Endothelial cell (in vitro differentiated cells): ENCODE measurements at regions not wholly inside any gene's neighbourhood (a gene's known extent, or its start where the extent isn't known, plus 50 kb on each side); places are given as distances from the start of the nearest gene placed in this dataset.
"Not testable (repeated sequence)": the region's sequence is repeated elsewhere in the genome, so short reads cannot be mapped to it uniquely, and the experiment has no call there.

ENCODE experiments used
- DNase-seq: peaks from one replicate; pipeline ENCODE4 v3.0.0; 2021; ENCODE audit warnings: low spot score
- H3K27ac Mint-ChIP-seq: one replicate; pipeline ENCODE4 v1.8.0; 2021; ENCODE audit warnings: mixed read lengths, inconsistent platforms; ENCODE audit not compliant: unreplicated experiment
- H3K27me3 Mint-ChIP-seq: one replicate; pipeline ENCODE4 v1.8.0; 2021; ENCODE audit warnings: mild to moderate bottlenecking, moderate library complexity, mixed read lengths, inconsistent platforms; ENCODE audit not compliant: unreplicated experiment
- H3K36me3 Mint-ChIP-seq: one replicate; pipeline ENCODE4 v1.8.0; 2021; ENCODE audit warnings: mild to moderate bottlenecking, low read depth, mixed read lengths, inconsistent platforms; ENCODE audit not compliant: unreplicated experiment
- H3K4me1 Mint-ChIP-seq: one replicate; pipeline ENCODE4 v1.8.0; 2021; ENCODE audit warnings: mild to moderate bottlenecking, mixed read lengths, inconsistent platforms; ENCODE audit not compliant: unreplicated experiment
- H3K4me3 Mint-ChIP-seq: one replicate; pipeline ENCODE4 v1.8.0; 2021; ENCODE audit warnings: mild to moderate bottlenecking, mixed read lengths, inconsistent platforms; ENCODE audit not compliant: unreplicated experiment
- H3K9me3 Mint-ChIP-seq: one replicate; pipeline ENCODE4 v1.8.0; 2021; ENCODE audit warnings: mixed read lengths, inconsistent platforms; ENCODE audit not compliant: unreplicated experiment

- H3K9me3 Mint-ChIP-seq, H3K36me3 Mint-ChIP-seq: not testable (repeated sequence)
- Mint-ChIP-seq H3K27me3 (peaks cover 15% of the 10 kb centered on the region), H3K4me1 (peaks cover 15% of the 10 kb centered on the region), H3K4me3 (peak overlapping the region; percentile 85), H3K27ac (peak overlapping the region; percentile 33)
- peak; percentile 89 for DNase-seq
These were observed 1674.9 kb downstream of the SPATA31A7 start for GRCh38 chr9:62864481-62865469.

DNA sequence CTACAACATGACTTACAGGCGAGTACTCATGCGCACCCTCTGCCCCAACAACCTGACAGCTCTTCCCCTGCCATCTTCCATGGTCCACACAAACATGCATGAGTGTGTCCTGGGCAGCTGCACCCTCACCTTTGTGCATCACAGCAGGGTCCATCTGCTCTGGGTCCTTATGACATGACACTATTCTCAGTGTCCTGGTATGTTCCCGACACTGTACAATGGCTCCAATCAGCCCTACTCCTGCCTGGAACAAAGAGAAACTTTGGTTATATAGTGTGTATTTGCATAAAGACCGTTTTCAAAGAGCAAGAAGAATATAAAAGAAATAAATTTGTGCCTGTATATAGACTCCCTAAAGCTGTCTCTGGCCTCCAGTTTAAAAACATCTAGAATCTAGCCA lies 1679.2 kb downstream of the SPATA31A7 start:
- not testable (repeated sequence) for H3K27me3 Mint-ChIP-seq, H3K27ac Mint-ChIP-seq, H3K36me3 Mint-ChIP-seq, H3K4me1 Mint-ChIP-seq, H3K4me3 Mint-ChIP-seq, DNase-seq, H3K9me3 Mint-ChIP-seq

DNA sequence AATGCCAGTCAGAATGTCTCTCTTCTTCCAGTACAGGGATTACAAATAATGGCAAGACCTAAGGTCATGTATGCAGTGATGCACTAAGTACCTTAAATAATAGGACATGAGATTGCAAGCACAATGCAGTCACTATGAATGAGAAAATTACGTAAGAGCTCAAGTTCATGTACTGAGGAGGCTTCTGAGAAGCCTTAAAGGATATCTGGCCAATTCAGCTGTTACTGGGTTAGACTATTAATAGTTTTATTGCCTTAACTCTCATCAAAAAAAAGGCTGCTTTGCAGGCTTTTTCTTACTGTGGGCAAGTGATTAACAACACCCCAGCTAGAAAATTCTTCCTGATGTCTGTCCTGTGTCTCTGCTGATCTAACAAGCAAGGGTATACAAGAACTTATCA lies 1681.9 kb downstream of the SPATA31A7 start:
- not testable (repeated sequence) for H3K27me3 Mint-ChIP-seq, H3K9me3 Mint-ChIP-seq, H3K4me3 Mint-ChIP-seq, H3K36me3 Mint-ChIP-seq, H3K4me1 Mint-ChIP-seq, H3K27ac Mint-ChIP-seq, DNase-seq

- not testable (repeated sequence) for H3K4me3 Mint-ChIP-seq, H3K9me3 Mint-ChIP-seq, DNase-seq, H3K36me3 Mint-ChIP-seq, H3K27ac Mint-ChIP-seq, H3K27me3 Mint-ChIP-seq, H3K4me1 Mint-ChIP-seq
These were observed 1684.4 kb downstream of the SPATA31A7 start for GRCh38 chr9:62874213-62874612.

GRCh38 chr9:62874745-62875599 lies 1685.1 kb downstream of the SPATA31A7 start:
- not testable (repeated sequence) for DNase-seq, H3K27me3 Mint-ChIP-seq, H3K27ac Mint-ChIP-seq, H3K4me1 Mint-ChIP-seq, H3K9me3 Mint-ChIP-seq, H3K4me3 Mint-ChIP-seq, H3K36me3 Mint-ChIP-seq

- not testable (repeated sequence) for H3K4me3 Mint-ChIP-seq, H3K27me3 Mint-ChIP-seq, H3K4me1 Mint-ChIP-seq, DNase-seq, H3K27ac Mint-ChIP-seq, H3K36me3 Mint-ChIP-seq, H3K9me3 Mint-ChIP-seq
These were observed 1687.7 kb downstream of the SPATA31A7 start for GRCh38 chr9:62877552-62877951.

DNA sequence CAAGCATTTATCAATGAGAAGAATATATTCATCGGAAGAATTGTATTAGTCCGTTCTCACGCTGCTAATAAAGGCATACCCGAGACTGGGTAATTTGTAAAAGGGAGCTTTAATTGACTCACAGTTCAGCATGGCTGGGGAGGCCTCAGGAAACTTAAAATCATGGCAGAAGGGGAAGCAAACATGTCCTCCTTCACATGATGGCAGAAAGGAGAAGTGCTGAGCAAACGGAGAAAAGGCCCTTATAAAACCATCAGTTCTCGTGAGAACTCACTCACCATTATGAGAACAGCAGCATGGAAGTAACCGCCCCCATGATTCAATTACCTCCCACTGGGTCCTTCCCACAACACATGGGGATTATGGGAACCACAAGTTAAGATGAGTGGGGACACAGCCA lies 1688.2 kb downstream of the SPATA31A7 start:
- H3K36me3 Mint-ChIP-seq, H3K9me3 Mint-ChIP-seq, DNase-seq, H3K4me1 Mint-ChIP-seq, H3K27me3 Mint-ChIP-seq, H3K4me3 Mint-ChIP-seq, H3K27ac Mint-ChIP-seq: not testable (repeated sequence)

GRCh38 chr9:62880453-62880852 lies 1690.6 kb downstream of the SPATA31A7 start:
- H3K36me3 Mint-ChIP-seq, H3K4me1 Mint-ChIP-seq, H3K27me3 Mint-ChIP-seq, H3K4me3 Mint-ChIP-seq, DNase-seq, H3K9me3 Mint-ChIP-seq: not testable (repeated sequence)
- H3K27ac Mint-ChIP-seq = peak overlapping the region; percentile 10

GRCh38 chr9:62880971-62881370 lies 1691.1 kb downstream of the SPATA31A7 start:
- H3K27me3 Mint-ChIP-seq, H3K4me1 Mint-ChIP-seq, H3K4me3 Mint-ChIP-seq, DNase-seq, H3K27ac Mint-ChIP-seq, H3K36me3 Mint-ChIP-seq, H3K9me3 Mint-ChIP-seq: not testable (repeated sequence)

DNA sequence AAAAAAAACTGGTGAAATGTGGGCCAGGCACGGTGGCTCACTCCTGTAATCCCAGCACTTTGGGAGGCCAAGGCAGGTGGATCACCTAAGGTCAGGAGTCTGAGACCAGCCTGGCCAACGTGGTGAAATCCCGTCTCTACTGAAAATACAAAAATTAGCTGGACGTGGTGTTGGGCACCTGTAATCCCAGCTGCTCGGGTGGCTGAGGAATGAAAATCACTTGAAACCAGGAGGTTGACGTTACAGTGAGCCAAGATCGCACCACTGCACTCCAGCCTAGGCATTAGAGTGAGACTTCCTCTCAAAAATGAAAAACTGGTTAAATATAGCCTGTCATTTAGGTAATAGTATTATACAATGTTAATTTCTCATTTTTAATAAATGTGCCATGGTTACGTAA lies 1692.0 kb downstream of the SPATA31A7 start:
- H3K9me3 Mint-ChIP-seq, H3K4me3 Mint-ChIP-seq, H3K27me3 Mint-ChIP-seq, DNase-seq, H3K27ac Mint-ChIP-seq, H3K36me3 Mint-ChIP-seq, H3K4me1 Mint-ChIP-seq: not testable (repeated sequence)

GRCh38 chr9:62882717-62883116 lies 1692.9 kb downstream of the SPATA31A7 start:
- H3K4me1 Mint-ChIP-seq, H3K9me3 Mint-ChIP-seq, H3K27me3 Mint-ChIP-seq, H3K36me3 Mint-ChIP-seq, DNase-seq, H3K27ac Mint-ChIP-seq, H3K4me3 Mint-ChIP-seq: not testable (repeated sequence)

GRCh38 chr9:62896692-62897091 lies 1706.9 kb downstream of the SPATA31A7 start:
- not testable (repeated sequence) for H3K36me3 Mint-ChIP-seq, H3K4me1 Mint-ChIP-seq, DNase-seq, H3K9me3 Mint-ChIP-seq, H3K27me3 Mint-ChIP-seq, H3K4me3 Mint-ChIP-seq, H3K27ac Mint-ChIP-seq
